Tibial nerve (tissue), 4 donors: ENCODE measurements at regions not wholly inside any gene's neighbourhood (a gene's known extent, or its start where the extent isn't known, plus 50 kb on each side); places are given as distances from the start of the nearest gene placed in this dataset.

Experiments
- CTCF ChIP-seq, 5 experiments: fragments of 200-600 bp in 3 of 5; fragments of 450-650 bp in 2 of 5; sonication (generic) in 3 of 5; IDR thresholded peaks; one replicate each; pipeline ENCODE4 v1.5.1; 2016 to 2019; ENCODE audit warnings: antibody characterized with exemption in 5 of 5, mild to moderate bottlenecking in 3 of 5, moderate library complexity in 2 of 5
- EP300 ChIP-seq, 2 donors: sonication (generic); formaldehyde crosslinking; IDR thresholded peaks; one replicate each; pipeline ENCODE4 v1.6.1; 2017; ENCODE audit warnings: antibody characterized with exemption in 2 of 2, mild to moderate bottlenecking in 1 of 2
- POLR2A ChIP-seq, 2 donors: fragments of 450-650 bp; IDR thresholded peaks; one replicate each; pipeline ENCODE4 v1.6.1; 2017; ENCODE audit warnings: antibody characterized with exemption in 2 of 2, mild to moderate bottlenecking in 2 of 2, moderate library complexity in 2 of 2

- TF ChIP-seq POLR2A (IDR thresholded peaks at IDR 0.05) (no peak), CTCF (IDR thresholded peaks at IDR 0.05) (no peak), EP300 (IDR thresholded peaks at IDR 0.05) (no peak)
Measured at GRCh38 chr2:133859578-133859977, 291.3 kb upstream of the NCKAP5 start.
